ENCODE measurements at regions not wholly inside any gene's neighbourhood (a gene's known extent, or its start where the extent isn't known, plus 50 kb on each side); places are given as distances from the start of the nearest gene placed in this dataset.

DNA sequence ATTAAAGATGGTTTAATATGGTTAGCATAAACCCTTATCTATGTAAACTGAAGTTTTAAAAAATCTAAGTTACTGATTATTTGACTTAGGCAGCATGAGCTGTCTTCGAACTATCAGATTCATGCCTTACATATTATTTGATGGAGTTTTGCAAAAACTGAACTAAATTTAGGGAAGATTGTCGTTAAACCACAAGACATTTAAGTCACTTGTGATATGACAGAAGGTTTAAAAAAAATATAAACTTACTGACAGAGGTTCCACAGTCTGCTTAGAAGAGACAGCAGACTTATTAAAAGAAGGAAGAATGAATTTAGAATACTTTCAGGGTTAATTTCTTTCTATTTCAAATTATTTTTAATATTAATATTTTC is 110.9 kb upstream of the FRY start:
- no peak overlapping the region for H3K4me3 ChIP-seq (ENCODE audit: low read depth, low read length)
- TF ChIP-seq, protein P1, sequence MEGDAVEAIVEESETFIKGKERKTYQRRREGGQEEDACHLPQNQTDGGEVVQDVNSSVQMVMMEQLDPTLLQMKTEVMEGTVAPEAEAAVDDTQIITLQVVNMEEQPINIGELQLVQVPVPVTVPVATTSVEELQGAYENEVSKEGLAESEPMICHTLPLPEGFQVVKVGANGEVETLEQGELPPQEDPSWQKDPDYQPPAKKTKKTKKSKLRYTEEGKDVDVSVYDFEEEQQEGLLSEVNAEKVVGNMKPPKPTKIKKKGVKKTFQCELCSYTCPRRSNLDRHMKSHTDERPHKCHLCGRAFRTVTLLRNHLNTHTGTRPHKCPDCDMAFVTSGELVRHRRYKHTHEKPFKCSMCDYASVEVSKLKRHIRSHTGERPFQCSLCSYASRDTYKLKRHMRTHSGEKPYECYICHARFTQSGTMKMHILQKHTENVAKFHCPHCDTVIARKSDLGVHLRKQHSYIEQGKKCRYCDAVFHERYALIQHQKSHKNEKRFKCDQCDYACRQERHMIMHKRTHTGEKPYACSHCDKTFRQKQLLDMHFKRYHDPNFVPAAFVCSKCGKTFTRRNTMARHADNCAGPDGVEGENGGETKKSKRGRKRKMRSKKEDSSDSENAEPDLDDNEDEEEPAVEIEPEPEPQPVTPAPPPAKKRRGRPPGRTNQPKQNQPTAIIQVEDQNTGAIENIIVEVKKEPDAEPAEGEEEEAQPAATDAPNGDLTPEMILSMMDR (conservative IDR thresholded peaks at IDR 0.05; ENCODE audit: low read depth, low read length), result no peak
- DNase-seq (ENCODE audit: low read depth), result no peak

DNA sequence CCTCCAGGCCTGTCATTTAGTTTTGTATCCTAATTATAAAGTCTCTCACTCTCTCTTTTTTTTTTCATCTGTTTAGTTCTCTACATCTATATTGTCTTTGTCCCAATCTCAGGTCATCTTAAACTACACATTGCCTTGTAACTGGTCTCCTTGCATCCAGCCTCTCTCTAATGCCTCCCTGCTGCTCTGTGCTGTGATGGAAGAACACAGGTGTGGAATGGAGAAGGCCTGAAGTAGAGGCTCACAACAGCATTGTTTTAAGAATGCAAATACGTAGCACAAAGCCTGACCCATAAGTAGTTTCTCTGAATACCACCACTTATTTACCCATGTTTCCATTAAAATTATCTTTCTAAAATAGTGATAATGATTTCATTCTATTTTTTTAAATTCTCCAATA is 108.8 kb upstream of the FRY start:
- TF ChIP-seq, protein P1 (conservative IDR thresholded peaks at IDR 0.05; ENCODE audit: low read depth, low read length), result no peak
- no peak for DNase-seq (ENCODE audit: low read depth)

DNA sequence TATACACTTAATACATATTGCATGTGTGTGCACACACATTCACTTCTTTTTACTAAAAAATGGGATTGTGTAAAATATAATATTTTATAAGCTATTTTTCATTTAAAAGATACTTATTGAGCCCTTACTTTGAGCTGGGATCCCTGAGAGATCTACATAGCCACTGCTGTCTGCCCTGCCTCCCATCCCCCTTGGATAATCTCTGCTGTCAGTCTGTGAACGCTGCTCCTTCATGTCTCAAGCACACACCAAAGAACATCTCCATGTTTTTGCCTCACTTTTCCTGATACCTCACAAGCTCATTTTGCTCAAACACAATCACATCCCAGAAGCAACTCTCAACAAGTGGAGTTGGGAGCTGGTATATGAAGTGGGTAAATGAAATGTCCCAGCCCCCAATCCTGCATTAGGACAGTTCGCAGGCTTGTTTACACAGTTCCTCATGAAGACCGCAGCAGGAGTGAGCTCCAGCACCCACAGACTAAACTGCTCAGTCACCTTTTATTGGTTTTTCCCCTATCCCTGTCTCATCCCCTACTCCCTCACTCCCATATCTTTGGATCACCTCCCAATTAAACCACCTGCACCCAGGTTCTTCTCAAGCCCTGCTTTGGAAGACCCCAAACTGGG is 108.3 kb upstream of the FRY start:
- TF ChIP-seq, protein P1 (conservative IDR thresholded peaks at IDR 0.05; ENCODE audit: low read depth, low read length), result no peak
- no peak overlapping the region for H3K4me3 ChIP-seq (ENCODE audit: low read depth, low read length)
- DNase-seq (ENCODE audit: low read depth), result no peak

More for the DNA sequence above, 108.8 kb upstream of the FRY start:
- H3K4me3 ChIP-seq (ENCODE audit: low read depth, low read length), result no peak overlapping the region

DNA sequence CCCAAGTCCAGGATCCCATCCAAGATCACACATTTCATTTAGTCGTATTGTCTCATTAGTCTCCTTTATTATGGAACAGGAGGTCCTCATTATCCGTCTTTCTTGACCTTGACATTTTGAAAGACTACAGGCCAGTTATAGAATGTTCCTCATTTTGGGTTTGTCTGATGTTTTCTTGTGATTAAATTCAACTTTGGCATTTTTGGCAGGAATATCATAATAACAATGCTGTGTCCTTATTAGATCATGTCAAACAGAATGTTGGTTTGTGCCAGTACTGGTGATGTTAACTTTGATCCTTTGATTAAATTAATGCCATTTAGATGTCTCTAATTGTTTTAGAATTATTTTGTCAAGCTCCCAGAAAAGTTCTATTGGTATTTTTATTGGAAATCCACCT is 106.5 kb upstream of the FRY start:
- DNase-seq (ENCODE audit: low read depth), result no peak
- H3K4me3 ChIP-seq (ENCODE audit: low read depth, low read length), result no peak overlapping the region
- TF ChIP-seq, protein P1 (conservative IDR thresholded peaks at IDR 0.05; ENCODE audit: low read depth, low read length), result no peak

DNA sequence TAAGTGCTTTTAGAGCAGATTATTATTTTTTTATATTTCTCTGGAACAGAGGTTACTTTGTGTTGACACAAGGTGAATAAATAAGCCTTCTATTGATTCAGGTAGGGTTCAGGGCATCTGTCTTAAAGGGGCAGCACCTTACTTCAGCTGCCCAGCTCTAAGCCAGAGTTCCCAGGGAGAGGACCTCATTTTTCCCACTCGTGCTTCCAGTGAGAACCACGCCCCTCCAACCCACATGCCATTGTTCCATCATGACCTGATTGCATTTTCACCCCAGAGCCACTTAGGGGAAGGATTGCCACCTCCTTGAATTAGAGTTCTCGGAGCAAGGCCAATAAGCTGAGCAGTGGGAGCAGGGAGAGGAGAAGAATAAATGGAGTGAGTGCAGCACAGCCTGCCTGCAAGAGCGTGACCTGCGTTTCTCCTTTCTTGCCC is 104.3 kb upstream of the FRY start:
- DNase-seq (ENCODE audit: low read depth), result no peak
- H3K4me3 ChIP-seq (ENCODE audit: low read depth, low read length), result no peak overlapping the region
- TF ChIP-seq, protein P1 (conservative IDR thresholded peaks at IDR 0.05; ENCODE audit: low read depth, low read length), result no peak

DNA sequence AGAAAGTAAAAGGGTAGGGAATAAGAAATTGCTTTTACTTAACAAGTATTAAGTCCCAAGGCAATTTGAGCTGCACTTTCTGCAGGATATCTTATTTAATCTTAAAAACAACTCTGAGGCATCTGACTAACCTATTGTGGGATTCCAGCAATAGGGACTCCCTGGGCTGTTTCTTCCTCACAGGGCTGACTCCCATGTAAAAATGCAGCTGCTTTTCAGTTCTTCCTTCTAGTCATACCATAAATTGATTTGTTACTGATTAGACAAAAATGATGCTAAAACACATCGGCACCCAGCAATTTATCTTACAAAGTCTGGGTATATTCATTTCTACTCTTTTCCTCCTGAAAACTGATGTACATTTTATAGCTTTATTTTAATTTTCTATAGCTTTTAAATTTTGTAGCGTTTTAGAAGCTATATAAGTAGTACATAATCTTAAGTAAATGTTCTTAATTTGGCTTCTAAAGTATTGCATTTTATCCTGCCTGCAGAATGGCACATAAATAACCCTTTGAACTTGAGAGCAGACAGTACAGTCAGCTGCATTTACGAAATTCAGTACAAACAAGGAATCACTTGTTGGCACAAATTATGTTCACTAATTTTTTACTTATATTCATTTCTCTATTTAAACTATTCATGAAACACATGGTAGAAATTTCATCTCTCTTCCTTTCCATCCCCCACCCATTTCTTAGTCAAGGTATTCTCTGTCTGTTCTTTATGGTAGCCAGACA is 102.4 kb upstream of the FRY start:
- H3K4me3 ChIP-seq (ENCODE audit: low read depth, low read length), result no peak overlapping the region
- DNase-seq (ENCODE audit: low read depth), result no peak
- TF ChIP-seq, protein P1 (conservative IDR thresholded peaks at IDR 0.05; ENCODE audit: low read depth, low read length), result no peak

DNA sequence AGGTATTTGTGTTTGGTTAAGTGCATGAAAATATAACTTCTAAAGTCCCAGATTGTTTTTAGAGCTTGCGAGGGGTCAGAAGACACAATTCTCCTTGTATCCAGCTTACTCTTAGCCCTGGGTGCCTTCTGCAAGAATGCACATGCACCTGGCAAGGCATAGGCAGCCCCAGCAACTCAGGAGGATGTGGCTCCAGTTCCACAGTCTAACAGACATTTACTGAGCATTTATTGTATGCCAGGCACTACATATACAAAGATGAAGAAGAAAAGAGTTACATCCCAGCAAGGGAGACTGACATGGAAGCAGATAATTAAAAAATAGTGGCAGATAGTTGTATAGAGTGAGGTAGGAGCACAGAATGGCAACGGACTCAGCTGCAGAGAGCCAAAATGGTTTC is 101.1 kb upstream of the FRY start:
- TF ChIP-seq, protein P1 (conservative IDR thresholded peaks at IDR 0.05; ENCODE audit: low read depth, low read length), result no peak
- no peak overlapping the region for H3K4me3 ChIP-seq (ENCODE audit: low read depth, low read length)
- no peak for DNase-seq (ENCODE audit: low read depth)
